SKM-1 treated with dmso at 0.1 percent for 144 hours (cell line): ENCODE measurements at regions not wholly inside any gene's neighbourhood (a gene's known extent, or its start where the extent isn't known, plus 50 kb on each side); places are given as distances from the start of the nearest gene placed in this dataset.

Experiments
- DNase-seq: peaks from one replicate; lab custom pipeline; 2025; ENCODE audit not compliant: unreplicated experiment; lab: John Stamatoyannopoulos, UW

GRCh38 chr3:115324056-115324455 is 177.0 kb upstream of the ZBTB20 start:
- DNase-seq = no peak

- DNase-seq = no peak
Observed at GRCh38 chr3:115325539-115325938, 178.5 kb upstream of the ZBTB20 start.

- no peak for DNase-seq
Observed at GRCh38 chr3:115330430-115330829, 183.3 kb upstream of the ZBTB20 start.

GRCh38 chr3:115332998-115333397 is 185.9 kb upstream of the ZBTB20 start:
- DNase-seq = no peak

GRCh38 chr3:115336836-115337235 is 189.7 kb upstream of the ZBTB20 start:
- DNase-seq = no peak

- DNase-seq = no peak
Observed at GRCh38 chr3:115340586-115340985, 193.5 kb upstream of the ZBTB20 start.

- no peak for DNase-seq
Observed at GRCh38 chr3:115341208-115341607, 194.1 kb upstream of the ZBTB20 start.

- no peak for DNase-seq
Observed at GRCh38 chr3:115347737-115348136, 200.6 kb upstream of the ZBTB20 start.

- no peak for DNase-seq
Observed at GRCh38 chr3:115348412-115348811, 201.3 kb upstream of the ZBTB20 start.

GRCh38 chr3:115348951-115349745 is 202.1 kb upstream of the ZBTB20 start:
- DNase-seq = no peak

- no peak for DNase-seq
Observed at GRCh38 chr3:115350606-115351005, 203.5 kb upstream of the ZBTB20 start.

GRCh38 chr3:115351193-115351592 is 204.1 kb upstream of the ZBTB20 start:
- no peak for DNase-seq

- no peak for DNase-seq
Observed at GRCh38 chr3:115354010-115354409, 206.9 kb upstream of the ZBTB20 start.

GRCh38 chr3:115357456-115357855 is 210.4 kb upstream of the ZBTB20 start:
- no peak for DNase-seq

- no peak for DNase-seq
Observed at GRCh38 chr3:115359536-115359935, 212.4 kb upstream of the ZBTB20 start.

GRCh38 chr3:115361806-115362205 is 214.7 kb upstream of the ZBTB20 start:
- no peak for DNase-seq

GRCh38 chr3:115363071-115363470 is 216.0 kb upstream of the ZBTB20 start:
- DNase-seq = no peak

- DNase-seq = no peak
Observed at GRCh38 chr3:115369021-115369420, 221.9 kb upstream of the ZBTB20 start.

GRCh38 chr3:115375362-115375761 is 228.3 kb upstream of the ZBTB20 start:
- no peak for DNase-seq

- DNase-seq = no peak
Observed at GRCh38 chr3:115380883-115381572, 233.9 kb upstream of the ZBTB20 start.

- DNase-seq = no peak
Observed at GRCh38 chr3:115381573-115381912, 234.5 kb upstream of the ZBTB20 start.

- DNase-seq = no peak
Observed at GRCh38 chr3:115381931-115382330, 234.8 kb upstream of the ZBTB20 start.

- DNase-seq = no peak
Observed at GRCh38 chr3:115384381-115384780, 237.3 kb upstream of the ZBTB20 start.
